ENCODE measurements at regions not wholly inside any gene's neighbourhood (a gene's known extent, or its start where the extent isn't known, plus 50 kb on each side); places are given as distances from the start of the nearest gene placed in this dataset.

GRCh38 chrX:80173261-80173660, 158.7 kb downstream of the TBX22 start:
- 70 to 84% methylated on average over 9 of the region's 9 CpGs for WGBS, 2 donors
- Histone ChIP-seq H3K4me1 (no peaks in the 10 kb centered on the region), H3K4me3 (no peak overlapping the region), H3K36me3 (no peaks in the 10 kb centered on the region), H3K27me3 (no peaks in the 10 kb centered on the region), H3K27ac (no peak overlapping the region), H3K9me3 (no peaks in the 10 kb centered on the region)
- intact Hi-C loops (cut with DNase I), result no loop called here
- no peak for TF ChIP-seq EP300 (IDR thresholded peaks at IDR 0.05)
- DNase-seq, result no peak

DNA sequence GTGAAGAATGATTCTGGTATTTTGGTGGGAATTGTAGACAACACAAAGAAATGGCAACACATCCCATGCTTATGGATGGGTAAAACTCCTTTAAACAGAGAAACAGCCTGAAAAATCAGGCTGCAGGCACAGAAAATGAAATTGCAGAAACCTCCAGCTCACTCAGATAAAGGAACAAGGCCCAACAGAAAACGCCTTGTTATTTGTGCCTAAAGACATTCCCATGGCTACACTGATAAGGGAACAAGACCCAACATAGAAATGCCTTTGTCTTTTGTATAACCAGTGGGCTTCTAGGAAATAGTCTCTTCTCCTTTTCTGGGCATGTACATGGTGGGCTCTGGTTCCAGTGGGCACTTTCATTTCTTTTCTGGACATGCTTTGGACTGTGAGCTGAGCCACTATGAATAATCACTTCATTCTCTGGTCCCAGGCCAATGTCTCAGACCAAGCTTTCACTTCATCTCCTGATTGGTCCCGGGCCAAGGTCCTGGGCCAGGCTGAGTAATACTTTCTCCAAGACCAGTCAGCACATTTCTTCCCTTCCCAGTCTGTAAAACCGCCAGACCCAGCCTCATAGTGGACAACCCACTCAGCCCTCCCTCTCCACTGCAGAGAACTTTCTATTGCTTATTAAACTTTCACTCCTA, 160.5 kb downstream of the TBX22 start:
- intact Hi-C loops (cut with DNase I), result no loop called here
- Histone ChIP-seq H3K36me3 (no peaks in the 10 kb centered on the region), H3K4me3 (no peak overlapping the region), H3K27me3 (no peaks in the 10 kb centered on the region), H3K9me3 (no peaks in the 10 kb centered on the region), H3K4me1 (no peaks in the 10 kb centered on the region), H3K27ac (no peak overlapping the region)
- TF ChIP-seq CTCF (IDR thresholded peaks at IDR 0.05), result no peak
- no peak for TF ChIP-seq EP300 (IDR thresholded peaks at IDR 0.05)
- no peak for TF ChIP-seq POLR2A (IDR thresholded peaks at IDR 0.05)
- TF ChIP-seq POLR2AphosphoS5 (IDR thresholded peaks at IDR 0.05), result no peak
- DNase-seq, result peak; percentile 60
- 75% methylated on average over 3 of the region's 3 CpGs for WGBS, 2 donors

DNA sequence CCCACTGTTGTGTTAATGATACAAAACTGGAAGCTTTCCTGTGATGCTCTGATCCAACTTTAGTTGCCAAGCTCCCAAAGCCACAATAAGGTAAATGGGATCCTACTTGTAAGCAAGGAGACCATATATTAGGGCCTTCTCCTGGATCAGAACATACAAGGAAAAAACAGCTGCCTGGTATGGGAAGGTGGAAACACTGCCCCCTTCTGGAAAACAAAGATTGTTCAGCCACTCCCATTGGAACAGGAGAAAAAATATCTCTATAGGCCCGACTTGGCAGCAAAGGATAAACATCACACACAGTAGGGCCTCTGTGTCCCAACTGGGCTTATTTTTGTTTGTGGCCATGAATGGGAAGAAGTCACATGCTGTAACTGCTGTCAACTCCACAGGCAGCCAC, 166.5 kb downstream of the TBX22 start:
- DNase-seq, result no peak
- Histone ChIP-seq H3K36me3 (no peaks in the 10 kb centered on the region), H3K27me3 (no peaks in the 10 kb centered on the region), H3K27ac (no peak overlapping the region), H3K4me3 (no peak overlapping the region), H3K9me3 (no peaks in the 10 kb centered on the region), H3K4me1 (no peaks in the 10 kb centered on the region)
- WGBS, 2 donors, result 31 to 41% methylated on average over 1 of the region's 1 CpG
- intact Hi-C loops (cut with DNase I), result no loop called here
- TF ChIP-seq CTCF (IDR thresholded peaks at IDR 0.05), result no peak
- no peak for TF ChIP-seq POLR2A (IDR thresholded peaks at IDR 0.05)
- TF ChIP-seq POLR2AphosphoS5 (IDR thresholded peaks at IDR 0.05), result no peak
- TF ChIP-seq EP300 (IDR thresholded peaks at IDR 0.05), result no peak

- Histone ChIP-seq H3K27me3 (no peaks in the 10 kb centered on the region), H3K4me3 (no peak overlapping the region), H3K27ac (no peak overlapping the region), H3K4me1 (no peaks in the 10 kb centered on the region), H3K36me3 (no peaks in the 10 kb centered on the region), H3K9me3 (no peaks in the 10 kb centered on the region)
- TF ChIP-seq EP300 (IDR thresholded peaks at IDR 0.05), result no peak
- no peak for TF ChIP-seq CTCF (IDR thresholded peaks at IDR 0.05)
- TF ChIP-seq POLR2A (IDR thresholded peaks at IDR 0.05), result no peak
- TF ChIP-seq POLR2AphosphoS5 (IDR thresholded peaks at IDR 0.05), result no peak
- WGBS, 2 donors, result 76 to 85% methylated on average over 2 of the region's 2 CpGs
- intact Hi-C loops (cut with DNase I), result no loop called here
- DNase-seq, result no peak
These were observed 170.3 kb downstream of the TBX22 start for GRCh38 chrX:80184854-80185253.

- intact Hi-C loops (cut with DNase I), result no loop called here
- TF ChIP-seq CTCF (IDR thresholded peaks at IDR 0.05) (no peak), POLR2AphosphoS5 (IDR thresholded peaks at IDR 0.05) (no peak), EP300 (IDR thresholded peaks at IDR 0.05) (no peak), POLR2A (IDR thresholded peaks at IDR 0.05) (no peak)
These were observed 192.1 kb downstream of the TBX22 start for GRCh38 chrX:80206647-80207046.

More at GRCh38 chrX:80206647-80207046, 192.1 kb downstream of the TBX22 start:
- no peaks in the 10 kb centered on the region for H3K4me1 ChIP-seq
- no peaks in the 10 kb centered on the region for H3K36me3 ChIP-seq
- H3K4me3 ChIP-seq, result no peak overlapping the region
- no peak for DNase-seq
- H3K27me3 ChIP-seq, result no peaks in the 10 kb centered on the region
- no peaks in the 10 kb centered on the region for H3K9me3 ChIP-seq
- 57 to 72% methylated on average over 2 of the region's 2 CpGs for WGBS, 2 donors
- H3K27ac ChIP-seq, result no peak overlapping the region

Data from sigmoid colon (tissue), 6 donors.